ENCODE measurements at regions not wholly inside any gene's neighbourhood (a gene's known extent, or its start where the extent isn't known, plus 50 kb on each side); places are given as distances from the start of the nearest gene placed in this dataset.

GRCh38 chr13:31898378-31899071, 133.0 kb upstream of the FRY start:
- CTCF ChIA-PET (ENCODE audit: low intra/inter-chr PET ratio, low total read pairs), result no interaction called here
- POLR2A ChIA-PET, result no interaction called here
- in situ Hi-C loops (cut with HindIII; ENCODE audit: extremely low pct_ligation_motif_present, low pct_unique_long_range_greater_than_20kb) (no loop called here), intact Hi-C loops (cut with micrococcal nuclease; ENCODE audit: unreplicated experiment) (no loop called here)
- DNase-seq (ENCODE audit: low spot score) (no peak), ATAC-seq (peak; percentile 41; the same call in 2 of the 3 replicates), FAIRE-seq (no peak)
- no TSS peak for BruUV-seq (replicated peaks)
- WGBS (ENCODE audit: low lambda C conversion rate), result 36% methylated on average over 5 of the region's 9 CpGs
- TF ChIP-seq HDAC6 (IDR thresholded peaks at IDR 0.05; ENCODE audit: low read depth, low read length), result no peak
- TF ChIP-seq PRDM15 (CRISPR knock-in tag; IDR thresholded peaks at IDR 0.05), result peak; percentile 96
- no peak overlapping the region for H3K27ac ChIP-seq (ENCODE audit: extremely low read length, insufficient read depth, low read length)
- no peaks in the 10 kb centered on the region for H3K79me2 ChIP-seq (ENCODE audit: insufficient read depth, low read length)
- H3K4me3 ChIP-seq (replicated peaks in 1 of 3; ENCODE audit: insufficient read depth in 1 of 3, low read depth in 2 of 3, low read length in 3 of 3), result no peak overlapping the region
- no peak overlapping the region for H2AFZ ChIP-seq (ENCODE audit: low read length)
- H3K9ac ChIP-seq (ENCODE audit: insufficient read depth, low read depth, low read length), result no peak overlapping the region
- H3K9me3 ChIP-seq (ENCODE audit: low read length), result no peaks in the 10 kb centered on the region
- peaks cover 0 to 3% of the 10 kb centered on the region in 2 experiments; a peak in 1 of 5 replicates for H3K27me3 ChIP-seq (ENCODE audit: control insufficient read depth in 1 of 2, insufficient read depth in 2 of 2, low read length in 2 of 2)
- no peaks in the 10 kb centered on the region for H3K4me1 ChIP-seq (ENCODE audit: insufficient read depth, low read length)
- H3K36me3 ChIP-seq (replicated peaks in 1 of 2; ENCODE audit: control insufficient read depth in 1 of 2, insufficient read depth in 2 of 2, low read length in 2 of 2), result no peaks in the 10 kb centered on the region
- H3K4me2 ChIP-seq (ENCODE audit: low read depth, low read length), result no peak overlapping the region
- no peaks in the 10 kb centered on the region for H4K20me1 ChIP-seq (ENCODE audit: insufficient read depth, low read length)

- CTCF ChIA-PET (ENCODE audit: low intra/inter-chr PET ratio, low total read pairs), result no interaction called here
- whole genome bisulfite sequencing (ENCODE audit: low lambda C conversion rate), result 2% methylated on average over 2 of the region's 2 CpGs
- intact Hi-C loops (cut with micrococcal nuclease; ENCODE audit: unreplicated experiment), result no loop called here
- TF ChIP-seq ZSCAN22 (CRISPR knock-in tag; IDR thresholded peaks at IDR 0.05) (no peak), E2F5 (CRISPR knock-in tag; conservative IDR thresholded peaks at IDR 0.05) (no peak), ARID3A (IDR thresholded peaks at IDR 0.05; ENCODE audit: low read depth, low read length) (no peak), HMGXB3 (CRISPR knock-in tag; IDR thresholded peaks at IDR 0.05; ENCODE audit: borderline replicate concordance) (no peak)
Measured at GRCh38 chr13:31901985-31902384, 129.6 kb upstream of the FRY start.

More at GRCh38 chr13:31901985-31902384, 129.6 kb upstream of the FRY start:
- no peaks in the 10 kb centered on the region for H3K9me3 ChIP-seq (ENCODE audit: low read length)
- no peak overlapping the region for H3K4me3 ChIP-seq (replicated peaks in 1 of 3; ENCODE audit: insufficient read depth in 1 of 3, low read depth in 2 of 3, low read length in 3 of 3)
- H3K36me3 ChIP-seq (replicated peaks in 1 of 2; ENCODE audit: control insufficient read depth in 1 of 2, insufficient read depth in 2 of 2, low read length in 2 of 2), result no peaks in the 10 kb centered on the region
- H3K4me2 ChIP-seq (ENCODE audit: low read depth, low read length), result no peak overlapping the region
- no TSS peak for BruUV-seq (replicated peaks)
- H4K20me1 ChIP-seq (ENCODE audit: insufficient read depth, low read length), result no peaks in the 10 kb centered on the region
- no peak overlapping the region for H3K9ac ChIP-seq (ENCODE audit: insufficient read depth, low read depth, low read length)
- H3K27ac ChIP-seq (ENCODE audit: extremely low read length, insufficient read depth, low read length), result no peak overlapping the region
- H2AFZ ChIP-seq (ENCODE audit: low read length), result no peak overlapping the region
- H3K79me2 ChIP-seq (ENCODE audit: insufficient read depth, low read length), result no peaks in the 10 kb centered on the region
- FAIRE-seq, result no peak
- ATAC-seq, result no peak
- peaks cover 0 to 14% of the 10 kb centered on the region in 2 experiments; a peak in 2 of 5 replicates for H3K27me3 ChIP-seq (ENCODE audit: control insufficient read depth in 1 of 2, insufficient read depth in 2 of 2, low read length in 2 of 2)
- DNase-seq (ENCODE audit: low spot score), result no peak
- H3K4me1 ChIP-seq (ENCODE audit: insufficient read depth, low read length), result 0 out of 2 replicates have a peak, but pooled peaks cover 4% of the 10 kb centered on the region
- in situ Hi-C loops (cut with HindIII; ENCODE audit: extremely low pct_ligation_motif_present, low pct_unique_long_range_greater_than_20kb), result loop anchor here (25.0 kb wide), 1 partner anchor 660 kb away; no protein-coding TSS in a partner anchor
- POLR2A ChIA-PET, result no interaction called here
